A549 (cell line): ENCODE measurements at regions not wholly inside any gene's neighbourhood (a gene's known extent, or its start where the extent isn't known, plus 50 kb on each side); places are given as distances from the start of the nearest gene placed in this dataset.

Experiments
- ATAC-seq, 2 experiments: fragments of 200-7000 bp in 1 of 2; fragments of >200 bp in 1 of 2; cut with Nextera tagmentation in 1 of 2; cut with Tn5 transposase in 1 of 2; 3 replicates each; pipeline versions ENCODE4 v1.8.0 to v1.9.1; 2018 to 2020; ENCODE audit warnings: mild to moderate bottlenecking in 1 of 2, moderate library complexity in 1 of 2
- CTCF ChIA-PET: fragments of 300-600 bp; sonication (Branson Sonifier 250); formaldehyde crosslinking; extraction: SDS; loops from one replicate; lab custom pipeline; 2021; ENCODE audit warnings: antibody characterized with exemption, inconsistent platforms; lab: Yijun Ruan, JAX
- POLR2A ChIA-PET: fragments of 350-600 bp; formaldehyde crosslinking; extraction: SDS; loops from one replicate; lab custom pipeline; 2021; ENCODE audit warnings: antibody characterized with exemption, inconsistent platforms; lab: Yijun Ruan, JAX
- DNase-seq, 2 experiments: peaks; one replicate each; pipeline versions ENCODE4 v3.0.0 to v3.0.0-alpha.2; 2011 to 2016; ENCODE audit warnings: low read depth in 1 of 2, low spot score in 1 of 2
- FAIRE-seq: peaks from 2 replicates; lab custom pipeline; 2011; peaks lifted over from hg19 to GRCh38; lab: Jason Lieb, UNC
- H3K27ac ChIP-seq, 2 experiments: fragments of >200 bp; sonication (Bioruptor Twin); formaldehyde crosslinking; 3 replicates each; pipeline ENCODE4 v1.5.1; 2016 to 2017
- H3K4me1 ChIP-seq: fragments of >200 bp; sonication (Bioruptor Twin); formaldehyde crosslinking; 3 replicates; pipeline ENCODE4 v1.6.1; 2016
- H3K4me2 ChIP-seq: fragments of >200 bp; sonication (Bioruptor Twin); formaldehyde crosslinking; 3 replicates; pipeline ENCODE4 v1.6.1; 2016
- H3K4me3 ChIP-seq: fragments of >200 bp; sonication (Bioruptor Twin); formaldehyde crosslinking; 3 replicates; pipeline ENCODE4 v1.5.1; 2016
- H3K9me3 ChIP-seq: fragments of >200 bp; sonication (Bioruptor Twin); formaldehyde crosslinking; 3 replicates; pipeline ENCODE4 v1.6.1; 2016
- ATOH8 ChIP-seq: fragments of 250-450 bp; sonication (Bioruptor Pico); IDR thresholded peaks from 2 replicates; pipeline ENCODE4 v1.5.0; 2020; ENCODE audit warnings: low read depth, mild to moderate bottlenecking, moderate library complexity
- BCL3 ChIP-seq: fragments of >200 bp; sonication (Bioruptor Twin); formaldehyde crosslinking; IDR thresholded peaks from 3 replicates; pipeline ENCODE4 v1.6.1; 2016
- CBX2 ChIP-seq: fragments of 200-600 bp; sonication (generic); IDR thresholded peaks from 2 replicates; pipeline ENCODE4 v1.6.1; 2016; ENCODE audit warnings: low read depth, mild to moderate bottlenecking, borderline replicate concordance
- CEBPB ChIP-seq, 2 experiments: fragments of >200 bp in 1 of 2; sonication (Bioruptor Twin) in 1 of 2; formaldehyde crosslinking in 1 of 2; IDR thresholded peaks; 2 replicates each; pipeline ENCODE4 v1.6.1; 2012 to 2016
- E2F6 ChIP-seq: IDR thresholded peaks from 2 replicates; pipeline ENCODE4 v1.6.1; 2012; ENCODE audit warnings: low read depth, borderline replicate concordance
- EHF ChIP-seq: fragments of 250-450 bp; sonication (Bioruptor Pico); IDR thresholded peaks from 2 replicates; pipeline ENCODE4 v1.5.0; 2020; ENCODE audit warnings: mild to moderate bottlenecking
- ESRRA ChIP-seq: fragments of 150-350 bp; IDR thresholded peaks from 2 replicates; pipeline ENCODE4 v1.6.1; 2014; ENCODE audit warnings: mild to moderate bottlenecking, low read length, borderline replicate concordance
- KDM1A ChIP-seq: fragments of 200-600 bp; sonication (generic); IDR thresholded peaks from 2 replicates; pipeline ENCODE4 v1.6.1; 2016; ENCODE audit warnings: low read depth, mild to moderate bottlenecking
- MAFK ChIP-seq: fragments of 450-650 bp; IDR thresholded peaks from 2 replicates; pipeline ENCODE4 v1.6.1; 2014; ENCODE audit not compliant: partially characterized antibody
- NFE2L2 ChIP-seq: fragments of 150-350 bp; conservative IDR thresholded peaks from 2 replicates; pipeline ENCODE4 v1.6.1; 2014; ENCODE audit warnings: low read length
- NPAS2 ChIP-seq: fragments of 250-450 bp; sonication (Bioruptor Pico); IDR thresholded peaks from 2 replicates; pipeline ENCODE4 v1.8.0; 2022; ENCODE audit warnings: mild to moderate bottlenecking, moderate library complexity, borderline replicate concordance
- NR3C1 ChIP-seq: fragments of >200 bp; sonication (Bioruptor Twin); formaldehyde crosslinking; IDR thresholded peaks from 3 replicates; pipeline ENCODE4 v1.6.1; 2017
- POLR2AphosphoS2 ChIP-seq: conservative IDR thresholded peaks from 2 replicates; pipeline ENCODE4 v1.6.1; 2012; ENCODE audit warnings: low read length, improper control_type of control experiment, inconsistent platforms
- RAD21 ChIP-seq, 2 experiments: fragments of >200 bp in 1 of 2; sonication (Bioruptor Twin) in 1 of 2; formaldehyde crosslinking in 1 of 2; IDR thresholded peaks in 1 of 2; conservative IDR thresholded peaks in 1 of 2; 2 replicates in 1 of 2; 3 replicates in 1 of 2; pipeline ENCODE4 v1.6.1; 2012 to 2018; ENCODE audit warnings: inconsistent platforms in 1 of 2
- RARB ChIP-seq: fragments of 250-450 bp; sonication (Bioruptor Pico); IDR thresholded peaks from 2 replicates; pipeline ENCODE4 v1.8.0; 2021; ENCODE audit warnings: mild to moderate bottlenecking, moderate library complexity
- RFX5 ChIP-seq: fragments of 450-650 bp; IDR thresholded peaks from 2 replicates; pipeline ENCODE4 v1.7.1; 2014; ENCODE audit warnings: antibody characterized with exemption, mild to moderate bottlenecking, moderate library complexity
- RNF2 ChIP-seq: fragments of 200-600 bp; sonication (generic); IDR thresholded peaks from 2 replicates; pipeline ENCODE4 v1.6.1; 2016; ENCODE audit warnings: low read depth, mild to moderate bottlenecking, antibody characterized with exemption, moderate library complexity, borderline replicate concordance
- SMC3 ChIP-seq: fragments of >200 bp; sonication (Bioruptor Twin); formaldehyde crosslinking; IDR thresholded peaks from 3 replicates; pipeline ENCODE4 v1.6.1; 2018; ENCODE audit warnings: inconsistent platforms
- SREBF2 ChIP-seq: fragments of 450-650 bp; IDR thresholded peaks from 2 replicates; pipeline ENCODE4 v1.6.1; 2014; ENCODE audit warnings: mild to moderate bottlenecking, moderate library complexity
- TP53 ChIP-seq: fragments of 250-450 bp; sonication (Bioruptor Pico); IDR thresholded peaks from 2 replicates; pipeline ENCODE4 v1.5.0; 2021; ENCODE audit warnings: mild to moderate bottlenecking, moderate library complexity
- ZFP36 ChIP-seq: fragments of 450-650 bp; IDR thresholded peaks from 2 replicates; pipeline ENCODE4 v1.6.1; 2014; ENCODE audit warnings: borderline replicate concordance; ENCODE audit not compliant: partially characterized antibody
- ZNF302 ChIP-seq: fragments of 250-450 bp; sonication (Bioruptor Pico); IDR thresholded peaks from 2 replicates; pipeline ENCODE4 v1.9.0; 2021; ENCODE audit warnings: inconsistent platforms, mild to moderate bottlenecking, moderate library complexity
- ZSCAN20 ChIP-seq: fragments of 250-450 bp; sonication (Bioruptor Pico); IDR thresholded peaks from 2 replicates; pipeline ENCODE4 v1.8.0; 2022; ENCODE audit warnings: mild to moderate bottlenecking, moderate library complexity
- WGBS: methylation state at CpG from one replicate; pipeline ENCODE4 v1.1.6; 2017; ENCODE audit errors: missing lambda C conversion rate; 5-methylcytosine and 5-hydroxymethylcytosine counted together
- TF ChIP-seq, protein P1 (sequence below): fragments of 450-650 bp; IDR thresholded peaks from 2 replicates; pipeline ENCODE4 v1.6.1; 2014; ENCODE audit warnings: antibody characterized with exemption
- TF ChIP-seq, protein P2 (sequence below): fragments of 200-600 bp; sonication (generic); IDR thresholded peaks from 2 replicates; pipeline ENCODE4 v1.6.1; 2016; ENCODE audit warnings: antibody characterized with exemption, mild to moderate bottlenecking, moderate library complexity

GRCh38 chr18:57267368-57267925 is 84.9 kb upstream of the ST8SIA3 start:
- no peak overlapping the region for H3K4me3 ChIP-seq
- ChIA-PET POLR2A (no interaction called here), CTCF (no interaction called here)
- no peak overlapping the region for H3K27ac ChIP-seq
- no peaks in the 10 kb centered on the region for H3K9me3 ChIP-seq
- TF ChIP-seq CEBPB (IDR thresholded peaks at IDR 0.05) (no peak), ZFP36 (no peak), CBX2 (no peak), ESRRA (no peak), MAFK (no peak), RFX5 (no peak), ZSCAN20 (CRISPR knock-in tag) (no peak)
- 3% methylated on average over 4 of the region's 4 CpGs for WGBS
- peaks cover 3% of the 10 kb centered on the region; the same call in 1 of the 3 replicates for H3K4me1 ChIP-seq
- FAIRE-seq = no peak
- DNase-seq = no peak
- peak overlapping the region; percentile 42; the same call in 2 of the 3 replicates for H3K4me2 ChIP-seq
- no peak for ATAC-seq

GRCh38 chr18:57269756-57270155 is 82.6 kb upstream of the ST8SIA3 start:
- 44% methylated on average over 3 of the region's 3 CpGs for WGBS
- POLR2A ChIA-PET = no interaction called here
- Histone ChIP-seq H3K4me3 (no peak overlapping the region), H3K27ac (no peak overlapping the region)
- FAIRE-seq (no peak), DNase-seq (no peak), ATAC-seq (no peak)
- no peak for TF ChIP-seq RAD21 (conservative IDR thresholded peaks at IDR 0.05 in 1 of 2, IDR thresholded peaks at IDR 0.05 in 1 of 2)
- no peak for TF ChIP-seq KDM1A
- TF ChIP-seq, all 56 proteins: peak for 0
- peaks cover 3% of the 10 kb centered on the region; the same call in 1 of the 3 replicates for H3K4me1 ChIP-seq
- no peak overlapping the region for H3K4me2 ChIP-seq
- CTCF ChIA-PET = no interaction called here
- no peaks in the 10 kb centered on the region for H3K9me3 ChIP-seq

DNA sequence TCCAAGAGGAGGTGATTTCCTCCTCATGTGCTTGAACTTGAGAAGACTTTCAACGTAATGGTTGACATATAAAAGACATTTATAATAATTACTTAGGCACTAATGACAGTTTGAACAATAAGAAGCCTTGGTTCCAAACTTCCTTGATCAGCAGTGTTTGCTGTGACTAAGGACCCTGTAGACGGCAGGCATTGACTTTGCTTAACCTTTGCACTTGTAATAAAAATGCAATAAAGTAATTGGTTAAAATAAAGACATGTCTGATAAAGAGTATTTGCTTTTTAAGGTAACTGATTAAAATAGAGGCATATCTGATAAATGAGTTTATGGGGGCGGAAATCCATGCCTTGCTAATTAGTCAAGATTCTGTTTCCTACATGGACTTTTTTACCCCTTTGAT is 82.2 kb upstream of the ST8SIA3 start:
- TF ChIP-seq SREBF2 (no peak), ZNF302 (CRISPR knock-in tag) (no peak), KDM1A (no peak), ATOH8 (CRISPR knock-in tag) (no peak), NPAS2 (no peak), RARB (CRISPR knock-in tag) (no peak), ESRRA (no peak)
- Histone ChIP-seq H3K4me3 (no peak overlapping the region), H3K4me1 (peaks cover 3% of the 10 kb centered on the region; the same call in 1 of the 3 replicates), H3K9me3 (no peaks in the 10 kb centered on the region), H3K4me2 (no peak overlapping the region), H3K27ac (no peak overlapping the region)
- CTCF ChIA-PET = no interaction called here
- DNase-seq (no peak), ATAC-seq (no peak), FAIRE-seq (no peak)
- WGBS = 37% methylated on average over 3 of the region's 3 CpGs
- POLR2A ChIA-PET = no interaction called here

GRCh38 chr18:57273194-57273593 is 79.2 kb upstream of the ST8SIA3 start:
- WGBS = 16% methylated on average over 2 of the region's 3 CpGs
- ChIA-PET POLR2A (no interaction called here), CTCF (no interaction called here)
- TF ChIP-seq POLR2AphosphoS2 (no peak), RNF2 (no peak), E2F6 (no peak), BCL3 (no peak), NR3C1 (no peak), TP53 (CRISPR knock-in tag) (no peak), SMC3 (no peak), SREBF2 (no peak), EHF (CRISPR knock-in tag) (no peak), NFE2L2 (no peak), NPAS2 (no peak)
- TF ChIP-seq, protein P1, sequence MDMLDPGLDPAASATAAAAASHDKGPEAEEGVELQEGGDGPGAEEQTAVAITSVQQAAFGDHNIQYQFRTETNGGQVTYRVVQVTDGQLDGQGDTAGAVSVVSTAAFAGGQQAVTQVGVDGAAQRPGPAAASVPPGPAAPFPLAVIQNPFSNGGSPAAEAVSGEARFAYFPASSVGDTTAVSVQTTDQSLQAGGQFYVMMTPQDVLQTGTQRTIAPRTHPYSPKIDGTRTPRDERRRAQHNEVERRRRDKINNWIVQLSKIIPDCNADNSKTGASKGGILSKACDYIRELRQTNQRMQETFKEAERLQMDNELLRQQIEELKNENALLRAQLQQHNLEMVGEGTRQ = no peak
- TF ChIP-seq, protein P2, sequence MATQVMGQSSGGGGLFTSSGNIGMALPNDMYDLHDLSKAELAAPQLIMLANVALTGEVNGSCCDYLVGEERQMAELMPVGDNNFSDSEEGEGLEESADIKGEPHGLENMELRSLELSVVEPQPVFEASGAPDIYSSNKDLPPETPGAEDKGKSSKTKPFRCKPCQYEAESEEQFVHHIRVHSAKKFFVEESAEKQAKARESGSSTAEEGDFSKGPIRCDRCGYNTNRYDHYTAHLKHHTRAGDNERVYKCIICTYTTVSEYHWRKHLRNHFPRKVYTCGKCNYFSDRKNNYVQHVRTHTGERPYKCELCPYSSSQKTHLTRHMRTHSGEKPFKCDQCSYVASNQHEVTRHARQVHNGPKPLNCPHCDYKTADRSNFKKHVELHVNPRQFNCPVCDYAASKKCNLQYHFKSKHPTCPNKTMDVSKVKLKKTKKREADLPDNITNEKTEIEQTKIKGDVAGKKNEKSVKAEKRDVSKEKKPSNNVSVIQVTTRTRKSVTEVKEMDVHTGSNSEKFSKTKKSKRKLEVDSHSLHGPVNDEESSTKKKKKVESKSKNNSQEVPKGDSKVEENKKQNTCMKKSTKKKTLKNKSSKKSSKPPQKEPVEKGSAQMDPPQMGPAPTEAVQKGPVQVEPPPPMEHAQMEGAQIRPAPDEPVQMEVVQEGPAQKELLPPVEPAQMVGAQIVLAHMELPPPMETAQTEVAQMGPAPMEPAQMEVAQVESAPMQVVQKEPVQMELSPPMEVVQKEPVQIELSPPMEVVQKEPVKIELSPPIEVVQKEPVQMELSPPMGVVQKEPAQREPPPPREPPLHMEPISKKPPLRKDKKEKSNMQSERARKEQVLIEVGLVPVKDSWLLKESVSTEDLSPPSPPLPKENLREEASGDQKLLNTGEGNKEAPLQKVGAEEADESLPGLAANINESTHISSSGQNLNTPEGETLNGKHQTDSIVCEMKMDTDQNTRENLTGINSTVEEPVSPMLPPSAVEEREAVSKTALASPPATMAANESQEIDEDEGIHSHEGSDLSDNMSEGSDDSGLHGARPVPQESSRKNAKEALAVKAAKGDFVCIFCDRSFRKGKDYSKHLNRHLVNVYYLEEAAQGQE = no peak

More at GRCh38 chr18:57273194-57273593, 79.2 kb upstream of the ST8SIA3 start:
- Histone ChIP-seq H3K4me2 (no peak overlapping the region), H3K9me3 (no peaks in the 10 kb centered on the region), H3K4me3 (no peak overlapping the region), H3K4me1 (no peaks in the 10 kb centered on the region), H3K27ac (no peak overlapping the region)
- DNase-seq = no peak
- FAIRE-seq = no peak
- ATAC-seq = no peak
